ENCODE measurements at regions not wholly inside any gene's neighbourhood (a gene's known extent, or its start where the extent isn't known, plus 50 kb on each side); places are given as distances from the start of the nearest gene placed in this dataset.

GRCh38 chrX:51281758-51282318, 50.8 kb upstream of the NUDT10 start:
- no peak overlapping the region for H3K27ac ChIP-seq (ENCODE audit: low read length)
- intact Hi-C loops (cut with micrococcal nuclease; ENCODE audit: unreplicated experiment), result no loop called here
- ATAC-seq, result no peak

More at GRCh38 chrX:51281758-51282318, 50.8 kb upstream of the NUDT10 start:
- Histone ChIP-seq H3K27me3 (ENCODE audit: control insufficient read depth, insufficient read depth, low read length) (no peaks in the 10 kb centered on the region), H3K4me1 (ENCODE audit: control insufficient read depth, insufficient read depth, low read length) (no peaks in the 10 kb centered on the region), H3K9me3 (ENCODE audit: control insufficient read depth, insufficient read depth, low read depth, low read length) (no peaks in the 10 kb centered on the region), H3K4me3 (ENCODE audit: low read depth in 2 of 2, low read length in 2 of 2) (no peak overlapping the region), H3K36me3 (ENCODE audit: control insufficient read depth, insufficient read depth, low read length) (no peaks in the 10 kb centered on the region)
- no TSS peak for BruUV-seq (replicated peaks)
- in situ Hi-C loops (cut with HindIII; ENCODE audit: low pct_unique_long_range_greater_than_20kb, low sequenced_read_pairs), result no loop called here
- no peak for DNase-seq (ENCODE audit: low read depth, low spot score)
- TF ChIP-seq, protein P1, sequence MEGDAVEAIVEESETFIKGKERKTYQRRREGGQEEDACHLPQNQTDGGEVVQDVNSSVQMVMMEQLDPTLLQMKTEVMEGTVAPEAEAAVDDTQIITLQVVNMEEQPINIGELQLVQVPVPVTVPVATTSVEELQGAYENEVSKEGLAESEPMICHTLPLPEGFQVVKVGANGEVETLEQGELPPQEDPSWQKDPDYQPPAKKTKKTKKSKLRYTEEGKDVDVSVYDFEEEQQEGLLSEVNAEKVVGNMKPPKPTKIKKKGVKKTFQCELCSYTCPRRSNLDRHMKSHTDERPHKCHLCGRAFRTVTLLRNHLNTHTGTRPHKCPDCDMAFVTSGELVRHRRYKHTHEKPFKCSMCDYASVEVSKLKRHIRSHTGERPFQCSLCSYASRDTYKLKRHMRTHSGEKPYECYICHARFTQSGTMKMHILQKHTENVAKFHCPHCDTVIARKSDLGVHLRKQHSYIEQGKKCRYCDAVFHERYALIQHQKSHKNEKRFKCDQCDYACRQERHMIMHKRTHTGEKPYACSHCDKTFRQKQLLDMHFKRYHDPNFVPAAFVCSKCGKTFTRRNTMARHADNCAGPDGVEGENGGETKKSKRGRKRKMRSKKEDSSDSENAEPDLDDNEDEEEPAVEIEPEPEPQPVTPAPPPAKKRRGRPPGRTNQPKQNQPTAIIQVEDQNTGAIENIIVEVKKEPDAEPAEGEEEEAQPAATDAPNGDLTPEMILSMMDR (IDR thresholded peaks at IDR 0.05), result no peak
- TF ChIP-seq TCF7L2 (IDR thresholded peaks at IDR 0.05; ENCODE audit: low read depth, low read length) (no peak), POLR2AphosphoS5 (IDR thresholded peaks at IDR 0.05; ENCODE audit: low read depth, low read length) (no peak), SIN3A (IDR thresholded peaks at IDR 0.05; ENCODE audit: borderline replicate concordance, insufficient read depth, low read depth, low read length) (no peak), REST (IDR thresholded peaks at IDR 0.05; ENCODE audit: insufficient read depth in 1 of 2, low read depth in 2 of 2, low read length in 1 of 2) (no peak)
- ChIA-PET POLR2A (no interaction called here), CTCF (no interaction called here)
